IPS-NIHi7 (cell line): ENCODE measurements at regions not wholly inside any gene's neighbourhood (a gene's known extent, or its start where the extent isn't known, plus 50 kb on each side); places are given as distances from the start of the nearest gene placed in this dataset.

ENCODE experiments used
- DNase-seq: peaks from one replicate; pipeline ENCODE4 v3.0.0; 2012; ENCODE audit warnings: mixed read lengths; ENCODE audit errors: extremely low spot score

DNA sequence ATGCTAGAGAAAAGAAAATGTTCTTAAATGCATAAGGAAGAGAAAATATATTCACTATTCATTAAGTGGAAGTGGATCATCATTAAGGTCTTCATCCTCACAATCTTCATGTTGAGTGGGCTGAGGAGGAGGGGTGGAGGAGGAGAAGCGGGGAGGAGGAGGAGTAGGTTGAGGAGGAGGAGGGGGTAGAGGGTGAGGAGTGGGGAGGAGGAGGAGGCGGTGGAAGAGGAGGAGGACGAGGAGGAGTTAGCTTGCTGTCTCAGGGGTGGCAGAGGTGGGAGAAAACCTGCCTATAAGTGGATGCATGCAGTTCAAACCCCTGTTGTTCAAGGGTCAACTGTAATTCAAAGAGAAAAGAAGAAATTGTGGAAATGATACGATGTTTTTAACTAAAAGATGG lies 71.6 kb downstream of the MYEOV start:
- no peak for DNase-seq

GRCh38 chr11:69366591-69366990 lies 72.6 kb downstream of the MYEOV start:
- DNase-seq, result no peak

DNA sequence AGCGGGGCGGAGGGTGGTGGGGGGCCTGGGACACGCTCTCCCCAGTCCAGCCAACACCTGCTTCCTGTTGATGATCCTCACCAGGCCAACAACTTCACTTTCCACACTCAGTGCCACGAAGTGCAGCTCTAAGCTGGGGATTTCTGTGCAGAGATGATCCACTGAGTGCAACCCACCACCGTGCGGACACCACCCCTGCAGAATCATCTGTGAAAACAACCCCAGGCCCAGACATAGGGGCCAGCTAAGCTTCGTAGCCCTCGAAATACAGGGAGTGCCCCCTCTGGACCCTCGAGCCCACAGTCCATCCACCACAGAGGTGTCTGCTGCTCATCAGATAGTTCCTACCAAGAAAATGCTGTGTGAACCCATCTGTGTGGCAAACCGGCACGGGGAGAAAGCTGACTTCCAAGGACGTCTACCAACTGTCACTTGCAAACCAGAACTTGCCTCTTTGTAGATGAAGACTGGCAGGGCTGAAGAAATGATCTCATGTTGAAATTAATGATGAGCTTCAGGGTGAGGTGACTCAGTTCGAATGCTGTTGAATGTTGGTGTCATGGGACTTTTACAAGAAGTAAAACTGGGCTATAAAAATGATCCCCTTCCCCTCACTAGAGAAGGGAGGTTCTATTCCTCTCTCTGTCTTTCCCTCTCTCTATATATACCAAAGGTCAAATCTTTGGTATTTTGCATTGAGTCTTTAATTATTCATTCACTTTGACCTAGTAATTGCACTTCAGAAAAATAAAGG lies 73.4 kb downstream of the MYEOV start:
- DNase-seq, result no peak

- no peak for DNase-seq
These were observed 74.3 kb downstream of the MYEOV start for GRCh38 chr11:69368119-69368880.

- no peak for DNase-seq
These were observed 75.4 kb downstream of the MYEOV start for GRCh38 chr11:69369210-69369825.

DNA sequence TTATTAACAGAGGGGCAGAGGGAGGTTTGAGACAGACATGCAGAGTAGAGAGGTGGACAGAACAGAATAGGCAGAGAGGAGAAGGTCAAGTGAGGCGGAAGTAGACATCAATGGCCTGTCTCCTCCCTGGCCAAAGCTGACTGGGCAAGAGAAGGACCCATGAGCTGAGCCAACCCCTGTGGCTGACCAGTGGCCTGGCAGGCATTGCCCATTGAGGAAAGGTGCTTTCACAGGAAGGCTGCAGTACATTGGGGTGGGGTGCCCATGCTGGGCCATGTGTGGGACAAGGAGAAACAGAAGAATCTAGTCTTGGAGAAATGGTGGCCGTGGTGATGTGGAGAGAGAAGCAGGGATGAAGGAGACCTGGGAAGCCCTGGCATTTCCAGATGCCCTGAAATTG lies 76.0 kb downstream of the MYEOV start:
- DNase-seq, result no peak

- DNase-seq, result no peak
These were observed 77.2 kb downstream of the MYEOV start for GRCh38 chr11:69370984-69371709.

GRCh38 chr11:69371731-69372588 lies 78.0 kb downstream of the MYEOV start:
- no peak for DNase-seq

DNA sequence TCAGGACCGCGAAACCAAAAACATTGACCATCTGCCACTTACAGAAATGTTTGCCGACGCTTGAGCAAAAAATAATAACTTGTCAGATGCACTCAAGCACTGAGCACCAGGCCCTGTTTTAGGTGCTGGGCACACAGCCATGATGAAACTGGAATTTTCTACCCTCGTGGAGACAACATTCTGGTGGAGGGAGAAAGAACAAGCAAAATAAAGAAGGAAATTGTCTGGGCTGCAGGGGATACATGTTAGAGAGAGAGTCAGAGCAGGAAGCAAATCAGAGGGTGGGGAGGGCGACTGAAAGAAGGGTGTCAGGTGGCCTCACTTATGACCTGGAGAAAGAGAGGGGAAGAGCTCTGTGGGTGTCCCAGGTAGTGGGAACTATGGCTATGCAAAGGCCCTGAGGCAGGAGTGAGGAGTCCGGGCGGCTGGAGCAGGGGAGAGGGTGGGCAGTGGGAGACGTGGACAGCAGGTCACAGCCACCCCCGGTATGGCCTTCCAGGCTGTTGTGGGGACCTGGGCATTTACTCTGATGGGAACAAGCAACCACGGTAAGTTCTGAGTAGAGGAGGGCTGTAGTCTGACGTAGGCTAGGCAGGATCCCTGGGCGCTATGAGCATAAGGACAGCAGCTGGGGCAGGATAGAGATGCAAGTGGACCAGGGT lies 78.8 kb downstream of the MYEOV start:
- DNase-seq, result no peak

GRCh38 chr11:69373251-69373635 lies 79.3 kb downstream of the MYEOV start:
- DNase-seq, result no peak

- DNase-seq, result no peak
These were observed 80.4 kb downstream of the MYEOV start for GRCh38 chr11:69374110-69374945.

GRCh38 chr11:69374946-69375310 lies 81.0 kb downstream of the MYEOV start:
- DNase-seq, result no peak

GRCh38 chr11:69375316-69376154 lies 81.6 kb downstream of the MYEOV start:
- DNase-seq, result no peak

- no peak for DNase-seq
These were observed 82.4 kb downstream of the MYEOV start for GRCh38 chr11:69376155-69377028.

- no peak for DNase-seq
These were observed 83.3 kb downstream of the MYEOV start for GRCh38 chr11:69377029-69377952.

DNA sequence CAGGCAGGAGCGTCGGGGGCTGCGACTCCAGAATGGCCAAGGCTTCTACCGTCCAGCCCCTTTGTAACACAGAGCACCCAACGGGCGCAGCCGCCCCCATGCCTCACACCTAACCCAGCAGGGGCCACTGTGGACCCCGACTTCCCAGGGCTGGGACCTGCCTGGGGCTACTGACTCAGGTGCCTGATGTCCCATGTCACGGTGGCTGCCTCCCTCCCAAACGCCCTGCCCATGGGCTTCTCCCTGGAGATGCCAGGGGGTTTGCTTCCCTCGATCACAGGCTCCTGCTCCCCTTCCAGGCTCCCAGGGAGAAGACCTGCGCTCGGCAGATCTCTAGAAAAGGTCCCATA lies 84.0 kb downstream of the MYEOV start:
- no peak for DNase-seq
